LNCaP clone FGC (cell line): ENCODE measurements at regions not wholly inside any gene's neighbourhood (a gene's known extent, or its start where the extent isn't known, plus 50 kb on each side); places are given as distances from the start of the nearest gene placed in this dataset.

Source experiments
- DNase-seq: peaks from one replicate; pipeline ENCODE4 v3.0.0-alpha.2; 2011; ENCODE audit warnings: low read depth
- H3K4me3 ChIP-seq: 2 replicates; pipeline ENCODE4 v1.5.1; 2011; ENCODE audit warnings: mild to moderate bottlenecking, low read depth, low read length, control low read depth
- TF ChIP-seq, protein P1 (sequence below): IDR thresholded peaks from 2 replicates; pipeline ENCODE4 v1.5.1; 2012; ENCODE audit warnings: mild to moderate bottlenecking; ENCODE audit not compliant: control insufficient read depth, insufficient read depth; ENCODE audit errors: extremely low read depth

DNA sequence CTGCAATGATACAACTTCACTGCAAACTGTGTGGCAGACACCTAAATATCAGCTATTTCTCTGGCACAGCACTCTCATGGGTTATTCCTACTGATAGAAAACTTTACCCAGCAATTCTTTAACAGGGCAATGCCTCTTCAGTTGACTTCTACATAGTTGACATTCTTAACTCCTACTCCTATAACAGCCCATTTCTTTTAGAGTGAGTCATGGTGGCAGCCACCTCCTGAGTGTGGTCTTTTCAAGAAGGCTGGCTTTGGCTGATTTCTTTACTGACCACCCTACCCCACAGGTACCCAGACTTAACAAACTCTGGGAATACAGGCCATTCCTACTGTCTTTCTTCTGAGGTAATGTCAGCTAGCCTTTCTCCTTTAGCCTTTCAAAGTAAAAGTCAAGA lies 805.8 kb upstream of the ADGRL2 start:
- H3K4me3 ChIP-seq, result no peak overlapping the region
- no peak for DNase-seq
- TF ChIP-seq, protein P1, sequence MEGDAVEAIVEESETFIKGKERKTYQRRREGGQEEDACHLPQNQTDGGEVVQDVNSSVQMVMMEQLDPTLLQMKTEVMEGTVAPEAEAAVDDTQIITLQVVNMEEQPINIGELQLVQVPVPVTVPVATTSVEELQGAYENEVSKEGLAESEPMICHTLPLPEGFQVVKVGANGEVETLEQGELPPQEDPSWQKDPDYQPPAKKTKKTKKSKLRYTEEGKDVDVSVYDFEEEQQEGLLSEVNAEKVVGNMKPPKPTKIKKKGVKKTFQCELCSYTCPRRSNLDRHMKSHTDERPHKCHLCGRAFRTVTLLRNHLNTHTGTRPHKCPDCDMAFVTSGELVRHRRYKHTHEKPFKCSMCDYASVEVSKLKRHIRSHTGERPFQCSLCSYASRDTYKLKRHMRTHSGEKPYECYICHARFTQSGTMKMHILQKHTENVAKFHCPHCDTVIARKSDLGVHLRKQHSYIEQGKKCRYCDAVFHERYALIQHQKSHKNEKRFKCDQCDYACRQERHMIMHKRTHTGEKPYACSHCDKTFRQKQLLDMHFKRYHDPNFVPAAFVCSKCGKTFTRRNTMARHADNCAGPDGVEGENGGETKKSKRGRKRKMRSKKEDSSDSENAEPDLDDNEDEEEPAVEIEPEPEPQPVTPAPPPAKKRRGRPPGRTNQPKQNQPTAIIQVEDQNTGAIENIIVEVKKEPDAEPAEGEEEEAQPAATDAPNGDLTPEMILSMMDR, result no peak

DNA sequence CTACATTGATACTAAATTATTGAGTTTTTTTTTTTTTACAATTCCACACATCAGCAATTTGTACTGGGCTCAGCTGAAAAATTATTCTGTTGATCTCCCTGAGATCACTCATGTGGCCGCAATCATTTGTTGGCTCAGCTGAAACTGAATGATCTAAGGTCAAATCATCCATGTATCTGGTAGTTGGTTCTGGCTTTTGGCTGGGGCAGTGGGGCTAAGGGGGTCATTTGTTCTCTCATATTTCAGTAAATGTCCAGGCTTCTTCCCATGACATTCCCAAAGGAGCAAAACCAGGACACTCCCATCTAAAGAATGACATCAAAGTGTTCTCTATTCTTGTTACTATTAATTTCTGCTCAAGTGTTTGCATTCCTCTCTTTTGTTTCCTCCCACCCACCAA lies 806.7 kb upstream of the ADGRL2 start:
- no peak overlapping the region for H3K4me3 ChIP-seq
- DNase-seq, result no peak
- TF ChIP-seq, protein P1, result no peak

GRCh38 chr1:80993154-80993980 lies 807.4 kb upstream of the ADGRL2 start:
- no peak overlapping the region for H3K4me3 ChIP-seq
- DNase-seq, result no peak
- TF ChIP-seq, protein P1, result no peak

GRCh38 chr1:80989455-80989854 lies 811.3 kb upstream of the ADGRL2 start:
- TF ChIP-seq, protein P1, result no peak
- DNase-seq, result no peak
- no peak overlapping the region for H3K4me3 ChIP-seq

GRCh38 chr1:80988926-80989325 lies 811.8 kb upstream of the ADGRL2 start:
- TF ChIP-seq, protein P1, result no peak
- no peak overlapping the region for H3K4me3 ChIP-seq
- DNase-seq, result no peak

DNA sequence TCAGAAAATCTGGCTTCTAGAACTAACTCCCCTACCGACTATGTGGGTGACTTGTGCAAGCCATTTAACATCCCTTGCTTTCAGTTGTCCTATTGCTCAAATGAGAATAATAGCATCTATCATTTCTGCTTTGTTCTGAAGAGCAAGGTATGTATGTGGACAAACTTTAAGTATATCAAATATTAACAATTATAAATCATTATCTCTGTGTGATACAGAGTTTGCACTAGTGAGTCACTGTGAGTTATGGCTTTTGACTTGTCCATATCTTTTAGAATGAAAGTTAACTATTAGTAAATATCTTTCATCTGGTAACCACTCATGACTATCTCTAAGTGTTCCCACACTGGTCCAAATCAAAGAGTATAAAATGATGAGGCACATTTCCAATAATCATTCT lies 812.9 kb upstream of the ADGRL2 start:
- TF ChIP-seq, protein P1, result no peak
- no peak for DNase-seq
- no peak overlapping the region for H3K4me3 ChIP-seq

DNA sequence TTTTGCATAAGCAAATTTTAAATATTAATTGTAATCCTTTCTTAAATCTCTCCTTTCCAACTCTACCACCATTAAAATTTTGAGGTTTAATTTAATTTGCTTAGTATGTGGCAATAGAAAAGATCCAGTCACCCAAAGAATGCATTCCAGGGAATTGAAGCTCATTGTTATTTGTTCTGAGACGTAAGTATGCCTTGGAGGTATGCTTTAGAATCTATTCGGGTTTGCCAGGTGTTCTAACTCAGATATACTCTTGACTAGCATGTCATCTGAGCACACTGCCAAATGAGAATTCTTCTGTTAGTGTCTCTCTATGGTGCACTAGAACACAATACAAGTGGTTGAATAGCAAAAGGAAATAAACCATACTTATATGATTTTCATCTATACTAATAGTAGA lies 813.6 kb upstream of the ADGRL2 start:
- no peak for DNase-seq
- no peak overlapping the region for H3K4me3 ChIP-seq
- TF ChIP-seq, protein P1, result no peak
